HepG2 (cell line): ENCODE measurements at regions not wholly inside any gene's neighbourhood (a gene's known extent, or its start where the extent isn't known, plus 50 kb on each side); places are given as distances from the start of the nearest gene placed in this dataset.

Experiments
- ATAC-seq: fragments of 200-7000 bp; cut with Tn5 transposase; 3 replicates; pipeline ENCODE4 v1.9.1; 2020; ENCODE audit warnings: mild to moderate bottlenecking, moderate library complexity
- BruUV-seq: library from RNA; stranded (reverse); fragments of 400-500 nt; replicated peaks from 2 replicates; lab custom pipeline; 2021; lab: Mats Ljungman, UMichigan
- CTCF ChIA-PET: fragments of 300-600 bp; formaldehyde crosslinking; extraction: SDS; loops from one replicate; lab custom pipeline; 2021; ENCODE audit warnings: low total read pairs, inconsistent platforms, low intra/inter-chr PET ratio; lab: Yijun Ruan, JAX
- POLR2A ChIA-PET: fragments of 350-600 bp; sonication (Branson Sonifier 250); formaldehyde crosslinking; loops from one replicate; lab custom pipeline; 2020; ENCODE audit warnings: antibody characterized with exemption, inconsistent platforms; lab: Yijun Ruan, JAX
- DNase-seq: peaks from one replicate; pipeline ENCODE4 v3.0.0-alpha.2; 2015; ENCODE audit warnings: low spot score
- FAIRE-seq: peaks from 3 replicates; lab custom pipeline; 2011; peaks lifted over from hg19 to GRCh38; lab: Jason Lieb, UNC
- H2AFZ ChIP-seq: one replicate; pipeline ENCODE4 v1.6.1; 2011; ENCODE audit warnings: low read length, inconsistent platforms
- H3K27ac ChIP-seq: fragments of 300-600 bp; 3 replicates; pipeline ENCODE4 v1.8.0; 2011; ENCODE audit warnings: mixed run types, mild to moderate bottlenecking, mixed read lengths, low read length, inconsistent platforms; ENCODE audit not compliant: insufficient read depth; ENCODE audit errors: extremely low read length
- H3K27me3 ChIP-seq, 2 experiments: fragments of 200-600 bp in 1 of 2; 2 replicates in 1 of 2; 3 replicates in 1 of 2; pipeline versions ENCODE4 v1.6.0 to v1.8.0; 2011; ENCODE audit warnings: low read length in 2 of 2, mild to moderate bottlenecking in 2 of 2, moderate library complexity in 2 of 2, inconsistent platforms in 1 of 2; ENCODE audit not compliant: insufficient read depth in 2 of 2, control insufficient read depth in 1 of 2
- H3K36me3 ChIP-seq, 2 experiments: fragments of 200-600 bp in 1 of 2; replicated peaks in 1 of 2; 2 replicates in 1 of 2; 3 replicates in 1 of 2; pipeline versions ENCODE4 v1.5.1 to v1.8.0; 2011; ENCODE audit warnings: low read length in 2 of 2, inconsistent platforms in 1 of 2; ENCODE audit not compliant: insufficient read depth in 2 of 2, control insufficient read depth in 1 of 2
- H3K4me1 ChIP-seq: 2 replicates; pipeline ENCODE4 v1.5.1; 2012; ENCODE audit warnings: low read length, inconsistent platforms; ENCODE audit not compliant: insufficient read depth
- H3K4me2 ChIP-seq: 2 replicates; pipeline ENCODE4 v1.6.0; 2011; ENCODE audit warnings: low read depth, low read length, inconsistent platforms
- H3K4me3 ChIP-seq, 3 experiments: fragments of 200-600 bp in 1 of 3; sonication (generic), shearing (Covaris generic) in 1 of 3; replicated peaks in 1 of 3; 2 replicates each; pipeline ENCODE4 v1.5.1; 2011 to 2016; ENCODE audit warnings: low read length in 3 of 3, inconsistent platforms in 2 of 3, low read depth in 2 of 3, mild to moderate bottlenecking in 2 of 3, control low read depth in 1 of 3, mixed read lengths in 1 of 3; ENCODE audit not compliant: insufficient read depth in 1 of 3
- H3K79me2 ChIP-seq: one replicate; pipeline ENCODE4 v1.6.1; 2011; ENCODE audit warnings: low read length, inconsistent platforms; ENCODE audit not compliant: insufficient read depth
- H3K9ac ChIP-seq: 2 replicates; pipeline ENCODE4 v1.6.0; 2011; ENCODE audit warnings: mild to moderate bottlenecking, low read depth, low read length, inconsistent platforms; ENCODE audit not compliant: insufficient read depth
- H3K9me3 ChIP-seq: 2 replicates; pipeline ENCODE4 v1.5.1; 2012; ENCODE audit warnings: mild to moderate bottlenecking, low read length
- H4K20me1 ChIP-seq: 2 replicates; pipeline ENCODE4 v1.6.0; 2011; ENCODE audit warnings: inconsistent platforms, mild to moderate bottlenecking, low read length, moderate library complexity; ENCODE audit not compliant: insufficient read depth
- CENPX ChIP-seq: sonication (generic); formaldehyde crosslinking; IDR thresholded peaks from 2 replicates; pipeline ENCODE4 v1.9.0; 2021; ENCODE audit warnings: mild to moderate bottlenecking, missing genetic modification reagents, moderate library complexity
- FOXO1 ChIP-seq: sonication (generic); formaldehyde crosslinking; IDR thresholded peaks from 2 replicates; pipeline ENCODE4 v1.4.0; 2020; ENCODE audit warnings: missing genetic modification reagents
- GABPB1 ChIP-seq: IDR thresholded peaks from 2 replicates; pipeline ENCODE4 v1.6.1; 2016; ENCODE audit warnings: mild to moderate bottlenecking, missing genetic modification reagents, moderate library complexity, missing compliant biosample characterization
- SMARCC2 ChIP-seq: fragments of 450-650 bp; IDR thresholded peaks from 2 replicates; pipeline ENCODE4 v1.6.1; 2017; ENCODE audit warnings: antibody characterized with exemption, mild to moderate bottlenecking
- SP2 ChIP-seq: sonication (generic); formaldehyde crosslinking; IDR thresholded peaks from 2 replicates; pipeline ENCODE4 v1.5.1; 2020; ENCODE audit warnings: mild to moderate bottlenecking, missing genetic modification reagents
- SP4 ChIP-seq: sonication (generic); formaldehyde crosslinking; IDR thresholded peaks from 2 replicates; pipeline ENCODE4 v1.8.1; 2023; ENCODE audit warnings: mild to moderate bottlenecking, missing genetic modification reagents
- SUZ12 ChIP-seq: fragments of 150-350 bp; IDR thresholded peaks from 2 replicates; pipeline ENCODE4 v1.6.1; 2014; ENCODE audit warnings: low read depth, low read length
- YY1 ChIP-seq: IDR thresholded peaks from 2 replicates; pipeline ENCODE4 v1.6.1; 2011; ENCODE audit warnings: low read length, low read depth, moderate library complexity, mild to moderate bottlenecking; ENCODE audit not compliant: insufficient read depth, insufficient replicate concordance
- ZBTB42 ChIP-seq: sonication (generic); formaldehyde crosslinking; IDR thresholded peaks from 2 replicates; pipeline ENCODE4 v1.5.0; 2020; ENCODE audit warnings: mild to moderate bottlenecking, missing genetic modification reagents
- ZNF337 ChIP-seq: sonication (generic); formaldehyde crosslinking; IDR thresholded peaks from 2 replicates; pipeline ENCODE4 v1.5.1; 2020; ENCODE audit warnings: missing genetic modification reagents, low read depth, mild to moderate bottlenecking, borderline replicate concordance
- ZNF7 ChIP-seq: IDR thresholded peaks from 2 replicates; pipeline ENCODE4 v1.6.1; 2016; ENCODE audit warnings: missing biosample characterization, missing genetic modification reagents
- WGBS: methylation state at CpG from one replicate; pipeline ENCODE4 v1.1.6; 2017; ENCODE audit warnings: low lambda C conversion rate; 5-methylcytosine and 5-hydroxymethylcytosine counted together
- in situ Hi-C: cut with HindIII; loops from 2 replicates; pipeline ENCODE4 v1.10.0; 2017; ENCODE audit warnings: low pct_unique_long_range_greater_than_20kb; ENCODE audit not compliant: extremely low pct_ligation_motif_present
- intact Hi-C: fragments of 100-400 bp; cut with micrococcal nuclease; formaldehyde crosslinking; loops from one replicate; pipeline ENCODE4 v1.10.0; 2022; ENCODE audit not compliant: unreplicated experiment
- TF ChIP-seq, protein P1 (sequence below): sonication (generic); formaldehyde crosslinking; IDR thresholded peaks from 2 replicates; pipeline ENCODE4 v1.8.0; 2022; ENCODE audit warnings: mild to moderate bottlenecking, missing genetic modification reagents, moderate library complexity
- TF ChIP-seq, protein P2 (sequence below): sonication (generic); formaldehyde crosslinking; IDR thresholded peaks from 2 replicates; pipeline ENCODE4 v1.5.0; 2020; ENCODE audit warnings: mild to moderate bottlenecking, missing genetic modification reagents, moderate library complexity
- TF ChIP-seq, protein P3 (sequence below): sonication (generic); formaldehyde crosslinking; IDR thresholded peaks from 2 replicates; pipeline ENCODE4 v1.9.0; 2022; ENCODE audit warnings: missing genetic modification reagents, mild to moderate bottlenecking, borderline replicate concordance

DNA sequence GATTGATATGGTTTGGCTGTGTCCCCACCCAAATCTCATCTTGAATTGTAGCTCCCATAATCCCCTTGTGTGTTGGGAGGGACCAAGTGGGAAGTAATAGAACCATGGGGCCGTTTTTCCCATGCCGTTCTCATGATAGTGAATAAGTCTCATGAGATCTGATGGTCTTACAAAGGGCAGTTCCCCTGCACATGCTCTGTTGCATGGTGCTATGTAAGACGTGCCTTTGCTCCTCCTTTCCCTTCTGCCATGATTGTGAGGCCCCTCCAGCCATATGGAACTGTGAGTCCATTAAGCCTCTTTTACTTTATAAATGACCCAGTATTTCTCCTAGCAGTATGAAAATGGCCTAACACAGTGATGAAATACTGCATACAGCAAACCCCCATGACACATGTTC lies 84.8 kb upstream of the SELENOP start:
- no peaks in the 10 kb centered on the region for H4K20me1 ChIP-seq
- no peaks in the 10 kb centered on the region for H3K4me1 ChIP-seq
- in situ Hi-C loops = no loop called here
- no peak overlapping the region for H3K4me2 ChIP-seq
- no peak overlapping the region for H3K27ac ChIP-seq
- no TSS peak for BruUV-seq
- 59% methylated on average over 3 of the region's 3 CpGs for WGBS
- intact Hi-C loops = no loop called here
- ATAC-seq = no peak
- no peak overlapping the region for H2AFZ ChIP-seq
- H3K79me2 ChIP-seq = no peaks in the 10 kb centered on the region
- DNase-seq = no peak
- FAIRE-seq = no peak
- H3K9ac ChIP-seq = no peak overlapping the region
- CTCF ChIA-PET = no interaction called here
- H3K9me3 ChIP-seq = no peaks in the 10 kb centered on the region
- POLR2A ChIA-PET = no interaction called here
- no peaks in the 10 kb centered on the region for H3K27me3 ChIP-seq
- H3K4me3 ChIP-seq = no peak overlapping the region
- TF ChIP-seq, protein P1, sequence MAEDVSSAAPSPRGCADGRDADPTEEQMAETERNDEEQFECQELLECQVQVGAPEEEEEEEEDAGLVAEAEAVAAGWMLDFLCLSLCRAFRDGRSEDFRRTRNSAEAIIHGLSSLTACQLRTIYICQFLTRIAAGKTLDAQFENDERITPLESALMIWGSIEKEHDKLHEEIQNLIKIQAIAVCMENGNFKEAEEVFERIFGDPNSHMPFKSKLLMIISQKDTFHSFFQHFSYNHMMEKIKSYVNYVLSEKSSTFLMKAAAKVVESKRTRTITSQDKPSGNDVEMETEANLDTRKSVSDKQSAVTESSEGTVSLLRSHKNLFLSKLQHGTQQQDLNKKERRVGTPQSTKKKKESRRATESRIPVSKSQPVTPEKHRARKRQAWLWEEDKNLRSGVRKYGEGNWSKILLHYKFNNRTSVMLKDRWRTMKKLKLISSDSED (CRISPR knock-in tag) = no peak
- H3K36me3 ChIP-seq = no peaks in the 10 kb centered on the region

DNA sequence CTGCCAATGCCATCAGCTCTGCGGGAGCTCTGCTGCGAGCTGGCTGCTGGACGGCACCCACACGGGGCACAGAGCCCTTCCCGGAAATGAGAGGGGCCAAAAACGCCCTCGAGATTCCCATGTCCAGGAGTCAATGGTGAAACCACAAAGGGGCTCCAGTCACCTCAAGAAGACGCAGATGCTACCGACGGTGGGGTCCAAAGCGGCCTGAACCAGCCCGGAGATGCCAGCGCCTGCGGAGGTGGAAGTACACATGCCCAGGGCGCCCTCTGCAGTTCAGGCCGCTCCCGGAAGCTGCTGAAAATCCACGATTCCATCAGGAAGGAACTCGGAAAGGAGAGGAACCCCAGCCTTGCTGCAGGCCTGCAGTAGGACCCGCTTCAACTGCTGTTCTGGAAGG lies 82.4 kb upstream of the SELENOP start:
- Histone ChIP-seq H3K79me2 (peaks cover under 1% of the 10 kb centered on the region), H2AFZ (no peak overlapping the region), H3K9ac (no peak overlapping the region), H3K4me3 (no peak overlapping the region), H3K4me2 (no peak overlapping the region), H3K36me3 (no peaks in the 10 kb centered on the region), H3K27me3 (no peaks in the 10 kb centered on the region), H4K20me1 (no peaks in the 10 kb centered on the region), H3K9me3 (no peaks in the 10 kb centered on the region), H3K4me1 (peaks cover 6% of the 10 kb centered on the region), H3K27ac (no peak overlapping the region)
- BruUV-seq = no TSS peak
- intact Hi-C loops = no loop called here
- DNase-seq (no peak), ATAC-seq (peak; percentile 73), FAIRE-seq (no peak)
- in situ Hi-C loops = no loop called here
- 74% methylated on average over 9 of the region's 20 CpGs for WGBS
- ChIA-PET CTCF (no interaction called here), POLR2A (no interaction called here)
- TF ChIP-seq, protein P2, sequence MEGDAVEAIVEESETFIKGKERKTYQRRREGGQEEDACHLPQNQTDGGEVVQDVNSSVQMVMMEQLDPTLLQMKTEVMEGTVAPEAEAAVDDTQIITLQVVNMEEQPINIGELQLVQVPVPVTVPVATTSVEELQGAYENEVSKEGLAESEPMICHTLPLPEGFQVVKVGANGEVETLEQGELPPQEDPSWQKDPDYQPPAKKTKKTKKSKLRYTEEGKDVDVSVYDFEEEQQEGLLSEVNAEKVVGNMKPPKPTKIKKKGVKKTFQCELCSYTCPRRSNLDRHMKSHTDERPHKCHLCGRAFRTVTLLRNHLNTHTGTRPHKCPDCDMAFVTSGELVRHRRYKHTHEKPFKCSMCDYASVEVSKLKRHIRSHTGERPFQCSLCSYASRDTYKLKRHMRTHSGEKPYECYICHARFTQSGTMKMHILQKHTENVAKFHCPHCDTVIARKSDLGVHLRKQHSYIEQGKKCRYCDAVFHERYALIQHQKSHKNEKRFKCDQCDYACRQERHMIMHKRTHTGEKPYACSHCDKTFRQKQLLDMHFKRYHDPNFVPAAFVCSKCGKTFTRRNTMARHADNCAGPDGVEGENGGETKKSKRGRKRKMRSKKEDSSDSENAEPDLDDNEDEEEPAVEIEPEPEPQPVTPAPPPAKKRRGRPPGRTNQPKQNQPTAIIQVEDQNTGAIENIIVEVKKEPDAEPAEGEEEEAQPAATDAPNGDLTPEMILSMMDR (CRISPR knock-in tag) = peak; percentile 76
- TF ChIP-seq ZNF337 (CRISPR knock-in tag) = no peak
- TF ChIP-seq ZNF7 (CRISPR knock-in tag) = no peak
- no peak for TF ChIP-seq FOXO1
- TF ChIP-seq SP4 (CRISPR knock-in tag) = no peak
- no peak for TF ChIP-seq SUZ12
- TF ChIP-seq GABPB1 = 0 out of 2 replicates have a peak, but pooled peaks have one; percentile 40
- no peak for TF ChIP-seq YY1
- TF ChIP-seq ZBTB42 (CRISPR knock-in tag) = no peak
- no peak for TF ChIP-seq SP2 (CRISPR knock-in tag)
- TF ChIP-seq CENPX (CRISPR knock-in tag) = no peak
- no peak for TF ChIP-seq SMARCC2
- TF ChIP-seq, protein P3, sequence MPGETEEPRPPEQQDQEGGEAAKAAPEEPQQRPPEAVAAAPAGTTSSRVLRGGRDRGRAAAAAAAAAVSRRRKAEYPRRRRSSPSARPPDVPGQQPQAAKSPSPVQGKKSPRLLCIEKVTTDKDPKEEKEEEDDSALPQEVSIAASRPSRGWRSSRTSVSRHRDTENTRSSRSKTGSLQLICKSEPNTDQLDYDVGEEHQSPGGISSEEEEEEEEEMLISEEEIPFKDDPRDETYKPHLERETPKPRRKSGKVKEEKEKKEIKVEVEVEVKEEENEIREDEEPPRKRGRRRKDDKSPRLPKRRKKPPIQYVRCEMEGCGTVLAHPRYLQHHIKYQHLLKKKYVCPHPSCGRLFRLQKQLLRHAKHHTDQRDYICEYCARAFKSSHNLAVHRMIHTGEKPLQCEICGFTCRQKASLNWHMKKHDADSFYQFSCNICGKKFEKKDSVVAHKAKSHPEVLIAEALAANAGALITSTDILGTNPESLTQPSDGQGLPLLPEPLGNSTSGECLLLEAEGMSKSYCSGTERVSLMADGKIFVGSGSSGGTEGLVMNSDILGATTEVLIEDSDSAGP (CRISPR knock-in tag) = peak; percentile 33; the same call in 1 of the 2 replicates
